ENCODE measurements at regions not wholly inside any gene's neighbourhood (a gene's known extent, or its start where the extent isn't known, plus 50 kb on each side); places are given as distances from the start of the nearest gene placed in this dataset.
A peak's percentile ranks its signal among the peaks of the same experiment; 100 is the strongest.

GRCh38 chr11:116611998-116612620 lies 160.7 kb downstream of the BUD13 start:
- no peak for DNase-seq (ENCODE audit: extremely low read depth in 1 of 11, low read depth in 9 of 11, low spot score in 4 of 11)

DNA sequence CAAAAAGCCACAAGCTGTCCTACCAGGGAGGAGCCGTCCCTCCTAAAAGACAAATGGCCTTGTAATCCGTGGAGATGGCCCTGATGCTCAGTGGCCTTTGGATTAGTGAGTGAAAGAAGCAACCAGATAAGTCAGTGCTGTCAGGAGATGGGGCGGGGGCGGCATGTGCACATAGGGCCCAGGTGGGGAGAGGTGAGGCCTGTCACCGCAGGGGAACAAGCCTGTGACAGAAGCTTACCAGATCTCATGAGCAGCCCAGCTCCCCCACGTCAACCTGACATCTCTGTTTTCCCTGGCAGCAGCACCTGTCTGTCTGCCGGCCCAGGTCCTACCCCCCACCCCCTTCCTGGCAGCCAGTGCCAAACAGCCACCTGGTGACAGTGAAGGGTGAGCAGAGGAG lies 162.6 kb downstream of the BUD13 start:
- DNase-seq (ENCODE audit: extremely low read depth in 1 of 11, low read depth in 9 of 11, low spot score in 4 of 11): no peak

- no peak for DNase-seq (ENCODE audit: extremely low read depth in 1 of 11, low read depth in 9 of 11, low spot score in 4 of 11)
Observed at GRCh38 chr11:116607027-116607426, 165.8 kb downstream of the BUD13 start.

- peak; percentile 48 to 83 (median 68) for DNase-seq (ENCODE audit: extremely low read depth in 1 of 11, low read depth in 9 of 11, low spot score in 4 of 11)
Observed at GRCh38 chr11:116605543-116606459, 167.0 kb downstream of the BUD13 start.

DNA sequence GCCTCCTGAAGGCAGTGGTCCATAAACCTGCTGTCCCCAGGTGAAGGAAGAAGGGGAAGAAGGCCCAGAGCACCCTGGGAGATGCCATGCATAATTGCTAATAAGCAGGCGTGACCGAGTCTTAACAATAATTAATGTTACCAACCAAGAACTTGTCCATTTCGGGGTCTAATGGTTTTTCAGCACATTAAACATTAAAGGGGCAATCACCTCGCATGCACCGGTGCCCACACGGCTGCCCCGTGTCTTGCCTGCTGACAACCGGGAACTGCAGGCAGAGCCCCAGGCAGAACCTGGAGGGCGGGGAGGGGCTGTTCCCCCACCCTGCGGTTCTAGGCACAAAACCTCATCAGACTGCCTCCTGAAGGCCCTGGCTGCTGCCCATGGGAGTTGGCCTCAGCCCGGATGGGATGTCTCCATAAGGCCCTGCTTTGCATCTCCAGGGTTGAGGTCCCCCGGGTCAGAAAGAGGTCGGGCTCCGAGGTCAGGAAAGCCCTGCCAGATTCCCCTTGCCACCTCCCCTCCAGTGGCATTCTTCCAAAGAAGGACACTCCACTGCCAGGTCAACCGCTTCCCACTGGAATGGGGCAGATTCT lies 169.0 kb downstream of the BUD13 start:
- DNase-seq (ENCODE audit: extremely low read depth in 1 of 11, low read depth in 9 of 11, low spot score in 4 of 11): peak in 1 of 11 donors; percentile 38

- no peak for DNase-seq (ENCODE audit: extremely low read depth in 1 of 11, low read depth in 9 of 11, low spot score in 4 of 11)
Observed at GRCh38 chr11:116602637-116602942, 170.2 kb downstream of the BUD13 start.

- no peak for DNase-seq (ENCODE audit: extremely low read depth in 1 of 11, low read depth in 9 of 11, low spot score in 4 of 11)
Observed at GRCh38 chr11:116601814-116602636, 170.8 kb downstream of the BUD13 start.

GRCh38 chr11:116600930-116601329 lies 171.9 kb downstream of the BUD13 start:
- no peak for DNase-seq (ENCODE audit: extremely low read depth in 1 of 11, low read depth in 9 of 11, low spot score in 4 of 11)

GRCh38 chr11:116598556-116598955 lies 174.2 kb downstream of the BUD13 start:
- DNase-seq (ENCODE audit: extremely low read depth in 1 of 11, low read depth in 9 of 11, low spot score in 4 of 11): no peak

DNA sequence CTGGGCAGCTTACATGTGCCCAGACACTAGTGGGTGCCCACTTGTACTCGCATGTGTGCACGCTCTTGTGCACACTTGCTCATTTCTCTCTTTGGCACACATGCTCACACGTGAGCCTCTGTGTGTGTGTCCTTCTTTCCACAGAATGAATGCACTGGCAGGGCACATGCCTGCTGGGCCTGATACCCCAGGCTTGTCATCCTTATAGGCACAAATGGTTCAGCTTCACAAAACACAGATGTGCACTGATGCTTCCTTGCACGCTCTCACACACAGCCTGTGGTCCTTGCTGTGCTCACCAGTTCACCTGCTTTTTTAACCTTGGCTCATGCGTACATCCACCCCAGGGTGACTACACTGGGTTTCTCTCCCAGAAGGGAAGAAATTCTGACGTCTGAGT lies 174.8 kb downstream of the BUD13 start:
- no peak for DNase-seq (ENCODE audit: extremely low read depth in 1 of 11, low read depth in 9 of 11, low spot score in 4 of 11)

GRCh38 chr11:116596346-116597260 lies 176.2 kb downstream of the BUD13 start:
- no peak for DNase-seq (ENCODE audit: extremely low read depth in 1 of 11, low read depth in 9 of 11, low spot score in 4 of 11)

GRCh38 chr11:116595305-116595880 lies 177.4 kb downstream of the BUD13 start:
- no peak for DNase-seq (ENCODE audit: extremely low read depth in 1 of 11, low read depth in 9 of 11, low spot score in 4 of 11)

GRCh38 chr11:116590844-116591570 lies 181.8 kb downstream of the BUD13 start:
- DNase-seq (ENCODE audit: extremely low read depth in 1 of 11, low read depth in 9 of 11, low spot score in 4 of 11): no peak

- DNase-seq (ENCODE audit: extremely low read depth in 1 of 11, low read depth in 9 of 11, low spot score in 4 of 11): no peak
Observed at GRCh38 chr11:116589402-116589801, 183.4 kb downstream of the BUD13 start.

GRCh38 chr11:116586392-116586791 lies 186.4 kb downstream of the BUD13 start:
- no peak for DNase-seq (ENCODE audit: extremely low read depth in 1 of 11, low read depth in 9 of 11, low spot score in 4 of 11)

GRCh38 chr11:116582571-116582970 lies 190.2 kb downstream of the BUD13 start:
- DNase-seq (ENCODE audit: extremely low read depth in 1 of 11, low read depth in 9 of 11, low spot score in 4 of 11): no peak

DNA sequence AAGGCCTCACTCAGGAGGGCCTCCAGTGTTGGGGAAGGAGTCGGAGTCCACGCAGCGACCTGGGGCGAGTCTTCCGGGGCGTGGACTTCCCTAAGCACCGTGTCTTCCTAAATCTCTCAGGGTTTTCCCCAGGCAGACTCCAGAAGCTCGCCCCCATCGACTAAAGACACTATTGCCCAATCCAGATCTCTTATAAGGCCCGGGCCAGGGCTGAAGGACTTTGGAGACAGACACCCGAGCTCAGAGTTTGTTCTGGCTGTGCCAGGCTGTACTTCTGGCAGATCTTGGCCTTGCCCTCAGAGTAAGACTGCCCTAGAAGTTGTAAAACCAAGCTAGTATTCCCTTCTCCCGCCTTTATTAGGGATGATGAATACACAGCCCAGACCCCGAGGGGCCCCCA lies 191.4 kb downstream of the BUD13 start:
- no peak for DNase-seq (ENCODE audit: extremely low read depth in 1 of 11, low read depth in 9 of 11, low spot score in 4 of 11)

DNA sequence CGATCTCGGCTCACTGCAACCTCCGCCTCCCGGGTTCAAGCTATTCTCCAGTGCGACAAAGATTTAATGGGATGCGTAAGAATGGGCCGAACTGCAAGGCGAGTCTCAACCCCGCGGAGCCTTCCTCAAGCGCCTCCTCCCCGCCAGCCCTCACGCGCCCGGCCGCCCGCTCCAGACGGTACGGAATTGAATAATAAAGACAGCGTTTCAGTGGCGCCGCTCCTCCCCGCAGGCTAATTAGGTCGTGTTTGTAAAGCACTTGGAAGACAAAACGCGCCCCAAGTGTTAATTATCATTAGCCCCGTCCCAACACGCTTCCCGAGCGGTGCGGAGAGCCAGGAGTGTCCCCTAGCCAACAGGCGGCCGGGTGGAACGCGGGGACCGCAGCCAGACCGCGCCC lies 192.0 kb downstream of the BUD13 start:
- DNase-seq (ENCODE audit: extremely low read depth in 1 of 11, low read depth in 9 of 11, low spot score in 4 of 11): no peak

Measured in renal cortex interstitium (tissue), 11 donors.